RPMI7951 (cell line): ENCODE measurements at regions not wholly inside any gene's neighbourhood (a gene's known extent, or its start where the extent isn't known, plus 50 kb on each side); places are given as distances from the start of the nearest gene placed in this dataset.

Experiments used
- DNase-seq: peaks from one replicate; pipeline ENCODE4 v3.0.0-alpha.2; 2012; ENCODE audit warnings: low read depth

DNA sequence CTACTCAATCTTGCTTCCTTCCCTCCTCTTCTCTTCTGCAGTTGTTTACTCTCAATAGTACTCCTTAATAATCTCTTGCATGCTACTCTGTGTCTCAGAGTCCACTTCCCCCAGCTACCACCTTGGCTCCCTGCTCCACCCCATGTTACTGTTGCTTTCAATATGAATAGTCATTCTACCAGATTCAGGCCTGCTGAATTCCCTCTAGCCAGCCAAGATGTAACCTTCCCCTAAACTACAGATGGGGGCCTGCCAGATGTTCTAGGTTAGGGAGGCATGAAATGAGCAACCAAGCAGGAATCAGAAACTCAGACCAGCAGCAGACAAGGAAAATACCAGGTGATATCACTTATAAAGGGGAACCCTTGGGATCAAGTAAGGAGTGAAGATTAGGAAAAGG lies 392.1 kb upstream of the DDHD1 start:
- DNase-seq, result no peak

DNA sequence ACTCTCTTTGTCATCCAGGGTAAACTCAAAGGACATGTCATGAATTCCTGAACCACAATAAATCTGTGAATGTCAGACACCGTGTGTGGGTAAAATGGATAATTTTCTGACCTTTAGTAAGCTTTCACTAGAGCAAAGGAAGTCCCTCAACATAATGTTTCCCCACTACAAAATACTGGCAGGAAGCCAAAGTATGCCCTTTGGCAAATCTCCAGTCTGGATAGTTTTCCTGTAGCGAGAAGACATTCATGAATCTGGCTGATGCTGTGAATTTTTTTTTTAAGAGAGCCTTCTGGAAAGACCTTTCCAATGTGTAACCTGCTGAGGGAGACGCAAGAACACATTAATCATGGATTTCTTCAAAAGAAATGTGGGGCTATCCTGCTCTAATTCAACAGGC lies 389.6 kb upstream of the DDHD1 start:
- DNase-seq, result peak; percentile 38

DNA sequence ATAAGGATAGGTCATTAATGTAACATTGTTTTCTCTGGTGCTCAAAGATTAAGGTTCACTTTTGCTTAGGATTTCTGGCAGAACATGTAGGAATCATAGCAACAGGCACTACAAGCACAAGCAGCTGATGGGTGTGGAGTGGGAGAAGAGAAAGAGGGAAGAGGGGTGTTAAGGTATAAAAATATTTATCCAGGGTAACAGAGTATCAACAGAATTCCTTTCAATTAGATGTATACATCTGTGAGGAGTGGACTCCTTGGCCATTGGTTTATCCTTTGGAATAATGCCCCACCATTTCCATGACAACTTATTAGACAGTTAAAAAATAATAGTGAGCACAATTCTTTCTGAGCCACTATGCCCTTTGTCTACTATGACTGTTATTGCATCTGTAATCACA lies 388.3 kb upstream of the DDHD1 start:
- DNase-seq, result no peak

GRCh38 chr14:53539489-53540126 lies 386.5 kb upstream of the DDHD1 start:
- peak; percentile 69 for DNase-seq

DNA sequence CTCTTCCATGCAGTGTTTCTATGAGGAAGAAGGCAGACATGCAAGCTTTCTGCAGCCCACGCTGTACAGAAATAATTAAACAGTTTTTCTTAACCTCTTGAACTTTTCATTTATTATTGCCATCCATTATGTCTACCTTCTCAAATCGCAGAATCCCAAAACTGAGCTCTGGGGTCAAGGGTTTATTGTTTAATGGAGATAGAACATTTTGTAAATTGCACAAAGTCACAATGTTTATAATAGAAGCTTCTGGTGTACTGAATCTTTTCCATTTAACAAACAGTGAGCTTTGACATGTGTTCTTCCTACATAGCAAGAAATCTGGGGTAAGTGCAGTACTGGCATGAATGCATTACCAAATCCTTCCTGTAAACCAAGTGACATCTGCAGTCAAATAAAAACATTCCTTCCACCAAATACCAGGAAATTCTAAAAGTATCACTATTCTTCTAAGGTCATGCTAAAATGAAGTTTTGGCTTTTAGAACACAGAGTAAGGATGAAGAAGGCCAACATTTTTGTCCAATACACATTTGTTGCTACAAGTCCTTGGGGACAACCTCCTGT lies 385.3 kb upstream of the DDHD1 start:
- no peak for DNase-seq

GRCh38 chr14:53537422-53538315 lies 384.5 kb upstream of the DDHD1 start:
- no peak for DNase-seq

DNA sequence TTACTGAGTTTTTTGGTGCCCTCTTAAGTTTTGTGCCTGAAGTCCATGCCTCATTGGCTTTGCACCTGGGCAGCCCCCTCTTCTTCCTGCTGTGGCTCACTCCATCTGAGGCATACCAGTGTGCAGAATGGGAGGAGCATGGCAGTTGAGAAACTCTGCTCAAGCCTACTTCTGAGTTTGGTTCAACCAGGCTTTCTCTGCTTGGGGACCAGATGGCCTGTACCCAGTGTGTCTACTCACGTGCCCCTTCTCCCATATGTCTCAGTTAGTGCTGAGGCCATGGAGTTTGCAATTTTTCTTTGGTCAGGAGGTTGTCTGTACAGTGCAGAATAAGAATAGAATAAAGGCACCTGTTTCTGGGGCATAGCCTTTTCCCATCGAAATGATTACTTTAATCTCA lies 383.3 kb upstream of the DDHD1 start:
- DNase-seq, result no peak

DNA sequence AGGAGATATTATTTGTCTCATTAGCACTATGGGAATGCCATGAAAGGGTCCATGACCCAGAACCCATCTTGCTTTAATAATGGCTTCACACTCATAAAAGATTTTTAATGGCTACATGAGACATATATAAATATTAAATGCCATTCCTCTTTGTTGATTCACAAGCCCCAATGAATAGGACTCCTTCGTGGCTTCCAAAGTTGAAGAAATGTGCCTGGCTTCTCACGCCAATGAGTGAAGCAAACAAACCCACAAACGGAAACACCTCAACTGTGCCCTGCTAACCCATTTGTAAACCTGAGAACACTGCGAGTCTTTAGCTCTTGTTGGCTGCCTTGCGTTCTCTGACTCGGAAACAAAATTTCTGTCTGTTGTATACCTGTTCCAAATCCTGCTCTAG lies 381.7 kb upstream of the DDHD1 start:
- no peak for DNase-seq

DNA sequence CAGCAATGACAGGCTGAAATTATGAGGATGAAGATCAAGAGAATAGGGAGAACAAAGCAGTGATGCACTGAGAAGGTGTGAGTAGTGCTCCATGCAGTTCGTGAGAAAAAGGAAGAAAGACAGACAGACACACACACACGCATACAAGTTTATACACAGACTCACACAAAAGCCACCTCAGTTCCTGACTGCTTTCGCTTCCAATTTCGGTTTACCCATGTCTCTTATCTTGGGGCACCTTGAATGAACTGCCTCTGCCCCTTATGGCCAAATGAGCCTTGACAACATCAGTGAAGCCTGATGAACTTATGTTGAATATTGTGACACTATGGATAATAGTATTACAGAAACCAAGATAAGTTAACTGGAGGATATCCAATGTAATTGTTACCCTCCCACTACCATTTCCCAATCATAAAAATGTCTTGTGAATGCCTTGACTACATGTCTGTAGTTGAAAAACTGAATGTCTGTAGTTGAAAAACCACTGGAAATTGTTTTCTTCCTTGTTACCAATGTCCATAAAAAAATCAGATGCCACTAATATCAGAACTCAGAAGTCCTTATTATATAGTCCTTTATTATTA lies 380.4 kb upstream of the DDHD1 start:
- DNase-seq, result no peak

DNA sequence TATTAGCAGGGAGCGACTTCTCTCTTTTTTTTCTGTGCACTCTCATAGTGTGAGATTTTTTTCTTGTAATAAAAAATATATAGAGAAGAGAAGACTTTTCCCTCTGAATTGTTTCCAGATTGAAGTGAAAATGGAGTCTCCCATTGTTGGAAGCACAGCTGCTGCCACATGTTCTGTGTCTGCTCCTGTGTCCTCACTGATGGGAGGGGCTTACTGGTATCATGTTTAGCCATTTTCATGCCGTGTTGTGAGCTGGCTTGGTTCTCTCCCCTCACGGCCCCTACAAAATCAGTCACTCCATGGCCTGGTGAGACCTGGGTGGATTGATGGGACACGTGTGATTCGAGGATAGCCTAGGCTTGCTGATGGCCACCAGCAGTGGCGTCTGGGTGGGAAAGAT lies 379.7 kb upstream of the DDHD1 start:
- no peak for DNase-seq

DNA sequence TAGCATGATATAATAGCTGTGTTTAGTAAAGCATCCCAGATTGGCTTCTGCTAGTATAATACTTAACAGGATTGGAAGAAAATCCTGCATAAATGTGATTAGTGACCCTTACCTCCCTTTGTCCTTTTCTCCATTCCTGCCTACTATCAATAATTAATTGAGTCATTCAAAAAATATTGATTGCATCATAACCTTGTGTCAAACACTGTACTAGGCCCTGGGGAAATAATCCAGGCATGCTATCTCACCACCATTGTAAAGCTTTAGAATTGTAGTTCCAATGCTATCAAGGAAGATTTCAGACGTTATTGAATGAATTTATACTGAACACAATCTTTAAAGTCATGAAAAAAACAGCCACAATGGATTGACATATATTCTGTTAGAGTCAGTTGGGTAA lies 378.6 kb upstream of the DDHD1 start:
- DNase-seq, result no peak

DNA sequence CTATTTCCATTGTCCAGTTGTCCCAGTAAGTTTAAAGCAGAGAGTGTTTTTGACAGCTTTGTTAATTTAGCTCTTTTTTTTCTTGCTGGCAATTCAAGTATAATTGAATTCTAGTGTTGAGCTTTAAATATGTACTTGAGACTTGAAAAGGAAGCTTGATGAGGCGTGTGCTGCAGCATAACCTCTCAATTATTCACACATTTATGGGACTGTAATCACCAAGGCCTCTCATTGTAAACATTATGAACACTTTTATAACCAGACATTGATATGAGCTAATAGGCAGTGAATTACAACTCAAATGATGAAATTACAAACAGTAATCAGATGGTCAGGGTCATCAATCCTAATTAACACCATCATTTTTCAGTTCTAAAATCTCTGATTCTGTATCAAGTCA lies 378.0 kb upstream of the DDHD1 start:
- DNase-seq, result no peak

DNA sequence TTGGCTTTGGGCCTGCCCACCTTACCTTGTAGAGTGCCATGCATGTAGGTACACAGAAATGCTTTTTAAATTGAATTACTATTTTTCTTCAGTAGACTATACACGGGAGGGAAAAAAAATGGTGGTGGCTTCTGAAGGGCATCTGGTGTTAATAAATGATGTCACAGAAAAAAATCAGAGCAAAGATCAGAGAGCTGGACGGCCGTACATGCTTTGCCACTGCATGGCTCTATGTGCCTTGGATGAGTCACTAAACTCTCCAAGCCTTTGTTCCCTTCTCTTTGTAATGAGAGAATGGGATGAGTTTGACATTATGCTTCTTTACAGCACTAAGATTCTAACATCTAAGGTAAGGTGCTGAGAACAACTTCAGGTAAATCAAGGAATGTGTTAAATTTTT lies 376.4 kb upstream of the DDHD1 start:
- DNase-seq, result peak; percentile 43

- DNase-seq, result no peak
Measured at GRCh38 chr14:53528185-53528671, 375.1 kb upstream of the DDHD1 start.

- no peak for DNase-seq
Measured at GRCh38 chr14:53526200-53526599, 373.1 kb upstream of the DDHD1 start.

DNA sequence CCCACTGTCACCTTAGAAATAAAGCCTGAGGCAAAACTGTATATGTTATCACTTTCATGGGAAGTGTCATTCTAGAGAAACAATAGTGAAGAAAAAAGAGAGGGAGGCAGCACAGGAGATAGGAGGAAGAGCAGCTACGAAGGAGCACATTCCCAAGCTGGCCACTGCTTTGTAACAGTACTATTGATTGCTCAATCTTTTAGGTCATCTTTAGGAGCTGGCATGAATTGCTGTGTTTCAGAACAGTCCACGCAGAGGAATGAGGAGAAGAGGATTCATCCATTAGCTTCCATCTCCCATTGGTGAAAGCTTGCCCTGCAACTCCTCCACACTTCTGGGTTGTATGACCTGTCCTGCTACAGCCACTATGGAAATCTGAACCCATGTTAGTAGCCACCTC lies 372.5 kb upstream of the DDHD1 start:
- DNase-seq, result no peak

GRCh38 chr14:53524391-53524790 lies 371.3 kb upstream of the DDHD1 start:
- DNase-seq, result no peak

DNA sequence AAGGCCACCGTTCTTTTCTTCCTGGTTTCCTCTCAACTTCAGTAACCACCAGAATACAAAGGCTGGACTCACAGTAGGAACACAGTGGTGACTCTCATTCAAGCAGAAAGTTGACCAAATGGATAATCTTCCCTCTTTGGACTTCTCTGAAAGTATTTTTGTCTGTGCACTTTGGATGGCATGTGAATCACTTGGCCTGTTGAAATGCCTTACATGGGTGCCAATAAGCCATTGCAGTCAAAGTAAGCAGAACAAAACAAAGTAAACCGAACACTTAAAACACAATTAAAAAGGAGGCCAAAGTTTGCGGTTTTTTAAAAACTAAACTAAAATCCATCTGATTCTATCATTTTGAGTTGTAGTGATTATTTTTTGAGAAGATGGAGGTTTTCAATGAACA lies 370.1 kb upstream of the DDHD1 start:
- no peak for DNase-seq

- DNase-seq, result no peak
Measured at GRCh38 chr14:53520078-53520928, 367.2 kb upstream of the DDHD1 start.

DNA sequence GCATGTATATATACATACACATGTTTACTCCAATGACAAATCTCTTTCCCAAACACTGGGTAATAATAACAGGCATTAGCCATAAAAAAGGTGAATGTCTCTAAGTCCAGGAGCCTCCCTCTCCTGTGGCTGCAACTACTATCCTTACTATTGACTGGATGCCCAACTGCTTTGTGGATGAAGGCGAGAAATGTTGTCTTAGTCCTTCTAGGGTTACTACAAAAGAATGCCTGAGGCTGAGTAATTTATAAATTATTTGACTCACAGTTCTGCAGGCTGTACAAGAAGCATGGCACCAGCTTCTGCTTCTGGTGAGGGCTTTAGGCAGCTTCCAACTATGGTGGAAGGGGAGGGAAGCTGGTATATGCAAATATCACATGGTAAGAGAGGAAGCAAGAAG lies 366.0 kb upstream of the DDHD1 start:
- no peak for DNase-seq

DNA sequence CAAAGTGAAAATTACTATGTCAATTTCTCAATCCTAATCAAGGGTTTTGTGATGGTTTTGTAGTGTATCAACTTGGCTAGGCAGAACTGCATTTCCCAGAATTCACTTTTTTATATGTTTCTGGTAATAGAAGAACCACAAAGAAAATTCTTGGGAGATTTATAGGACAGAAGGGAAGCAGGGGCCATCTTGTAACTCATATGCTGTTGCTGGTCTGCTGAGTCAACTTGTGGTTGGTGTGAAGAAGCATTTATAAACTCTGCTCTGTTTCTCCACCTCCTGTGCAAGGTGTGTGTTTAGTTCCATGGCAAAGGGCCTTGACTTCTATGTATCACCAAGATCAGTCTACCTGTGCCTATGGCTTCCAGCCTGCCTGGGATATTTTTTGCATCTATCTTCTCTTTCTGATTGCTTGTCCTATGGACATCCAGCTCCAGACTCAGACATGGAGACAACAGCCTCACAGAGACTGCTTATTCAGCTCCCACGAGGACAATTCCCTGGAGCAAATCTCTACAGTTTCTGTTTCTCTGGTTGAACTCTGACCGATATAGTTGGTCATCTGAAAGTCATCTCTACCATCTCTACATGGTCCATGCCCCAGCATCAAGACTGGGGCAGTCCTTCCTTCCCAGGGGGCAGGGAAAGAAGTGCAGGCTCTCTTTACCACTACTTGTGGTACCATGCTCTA lies 364.3 kb upstream of the DDHD1 start:
- no peak for DNase-seq
